A549 (cell line): ENCODE measurements at regions not wholly inside any gene's neighbourhood (a gene's known extent, or its start where the extent isn't known, plus 50 kb on each side); places are given as distances from the start of the nearest gene placed in this dataset.

Experiments used
- ATAC-seq, 2 experiments: fragments of 200-7000 bp in 1 of 2; fragments of >200 bp in 1 of 2; cut with Nextera tagmentation in 1 of 2; cut with Tn5 transposase in 1 of 2; 3 replicates each; pipeline versions ENCODE4 v1.8.0 to v1.9.1; 2018 to 2020; ENCODE audit warnings: mild to moderate bottlenecking in 1 of 2, moderate library complexity in 1 of 2
- CTCF ChIA-PET: fragments of 300-600 bp; sonication (Branson Sonifier 250); formaldehyde crosslinking; extraction: SDS; loops from one replicate; lab custom pipeline; 2021; ENCODE audit warnings: antibody characterized with exemption, inconsistent platforms; lab: Yijun Ruan, JAX
- POLR2A ChIA-PET: fragments of 350-600 bp; formaldehyde crosslinking; extraction: SDS; loops from one replicate; lab custom pipeline; 2021; ENCODE audit warnings: antibody characterized with exemption, inconsistent platforms; lab: Yijun Ruan, JAX
- DNase-seq, 2 experiments: peaks; one replicate each; pipeline versions ENCODE4 v3.0.0 to v3.0.0-alpha.2; 2011 to 2016; ENCODE audit warnings: low read depth in 1 of 2, low spot score in 1 of 2
- FAIRE-seq: peaks from 2 replicates; lab custom pipeline; 2011; peaks lifted over from hg19 to GRCh38; lab: Jason Lieb, UNC
- H3K27ac ChIP-seq, 2 experiments: fragments of >200 bp; sonication (Bioruptor Twin); formaldehyde crosslinking; 3 replicates each; pipeline ENCODE4 v1.5.1; 2016 to 2017
- H3K4me1 ChIP-seq: fragments of >200 bp; sonication (Bioruptor Twin); formaldehyde crosslinking; 3 replicates; pipeline ENCODE4 v1.6.1; 2016
- H3K4me2 ChIP-seq: fragments of >200 bp; sonication (Bioruptor Twin); formaldehyde crosslinking; 3 replicates; pipeline ENCODE4 v1.6.1; 2016
- H3K4me3 ChIP-seq: fragments of >200 bp; sonication (Bioruptor Twin); formaldehyde crosslinking; 3 replicates; pipeline ENCODE4 v1.5.1; 2016
- H3K9me3 ChIP-seq: fragments of >200 bp; sonication (Bioruptor Twin); formaldehyde crosslinking; 3 replicates; pipeline ENCODE4 v1.6.1; 2016
- ATOH8 ChIP-seq: fragments of 250-450 bp; sonication (Bioruptor Pico); IDR thresholded peaks from 2 replicates; pipeline ENCODE4 v1.5.0; 2020; ENCODE audit warnings: low read depth, mild to moderate bottlenecking, moderate library complexity
- CHD4 ChIP-seq: fragments of 200-600 bp; sonication (generic); IDR thresholded peaks from 2 replicates; pipeline ENCODE4 v1.6.1; 2016; ENCODE audit warnings: antibody characterized with exemption, mild to moderate bottlenecking, borderline replicate concordance
- CTCF ChIP-seq: fragments of >200 bp; sonication (Bioruptor Twin); formaldehyde crosslinking; IDR thresholded peaks from 3 replicates; pipeline ENCODE4 v1.5.1; 2016
- EHMT2 ChIP-seq: fragments of 200-600 bp; sonication (generic); IDR thresholded peaks from 2 replicates; pipeline ENCODE4 v1.6.1; 2016; ENCODE audit warnings: antibody characterized with exemption, low read depth, mild to moderate bottlenecking, moderate library complexity
- EP300 ChIP-seq, 2 experiments: fragments of >200 bp; sonication (Bioruptor Twin); formaldehyde crosslinking; IDR thresholded peaks; 2 replicates in 1 of 2; 3 replicates in 1 of 2; pipeline ENCODE4 v1.6.1; 2016 to 2017
- ESRRA ChIP-seq: fragments of 150-350 bp; IDR thresholded peaks from 2 replicates; pipeline ENCODE4 v1.6.1; 2014; ENCODE audit warnings: mild to moderate bottlenecking, low read length, borderline replicate concordance
- FOSB ChIP-seq: fragments of 250-450 bp; sonication (Bioruptor Pico); IDR thresholded peaks from 2 replicates; pipeline ENCODE4 v1.5.0; 2020; ENCODE audit warnings: mild to moderate bottlenecking, moderate library complexity
- FOSL2 ChIP-seq, 2 experiments: fragments of 450-650 bp in 1 of 2; fragments of >200 bp in 1 of 2; sonication (Bioruptor Twin) in 1 of 2; formaldehyde crosslinking; IDR thresholded peaks; 2 replicates each; pipeline versions ENCODE4 v1.5.0 to v1.6.1; 2016 to 2020; ENCODE audit warnings: mild to moderate bottlenecking in 1 of 2, moderate library complexity in 1 of 2
- FOXS1 ChIP-seq: fragments of 250-450 bp; sonication (Bioruptor Pico); IDR thresholded peaks from 2 replicates; pipeline ENCODE4 v1.5.0; 2020; ENCODE audit warnings: mild to moderate bottlenecking, moderate library complexity
- GATA3 ChIP-seq: IDR thresholded peaks from 2 replicates; pipeline ENCODE4 v1.6.1; 2012; ENCODE audit warnings: borderline replicate concordance
- HES2 ChIP-seq: fragments of >200 bp; sonication (Bioruptor Twin); formaldehyde crosslinking; IDR thresholded peaks from 2 replicates; pipeline ENCODE4 v1.6.1; 2016
- HOXA7 ChIP-seq: fragments of 250-450 bp; sonication (Bioruptor Pico); IDR thresholded peaks from 2 replicates; pipeline ENCODE4 v1.5.0; 2020; ENCODE audit warnings: mild to moderate bottlenecking, moderate library complexity
- HOXB5 ChIP-seq: fragments of 250-450 bp; sonication (Bioruptor Pico); IDR thresholded peaks from 2 replicates; pipeline ENCODE4 v1.5.0; 2020; ENCODE audit warnings: mild to moderate bottlenecking, moderate library complexity
- JUNB ChIP-seq: fragments of >200 bp; sonication (Bioruptor Twin); formaldehyde crosslinking; IDR thresholded peaks from 2 replicates; pipeline ENCODE4 v1.6.1; 2016
- KDM1A ChIP-seq: fragments of 200-600 bp; sonication (generic); IDR thresholded peaks from 2 replicates; pipeline ENCODE4 v1.6.1; 2016; ENCODE audit warnings: low read depth, mild to moderate bottlenecking
- MYC ChIP-seq: IDR thresholded peaks from 2 replicates; pipeline ENCODE4 v1.6.1; 2012; ENCODE audit warnings: mild to moderate bottlenecking, inconsistent platforms, low read length, improper control_type of control experiment, borderline replicate concordance
- NR3C1 ChIP-seq: fragments of >200 bp; sonication (Bioruptor Twin); formaldehyde crosslinking; IDR thresholded peaks from 3 replicates; pipeline ENCODE4 v1.6.1; 2017
- PHF8 ChIP-seq: fragments of 200-600 bp; sonication (generic); IDR thresholded peaks from 2 replicates; pipeline ENCODE4 v1.6.1; 2016; ENCODE audit warnings: low read depth, mild to moderate bottlenecking, antibody characterized with exemption, moderate library complexity, borderline replicate concordance
- RAD21 ChIP-seq, 2 experiments: fragments of >200 bp in 1 of 2; sonication (Bioruptor Twin) in 1 of 2; formaldehyde crosslinking in 1 of 2; IDR thresholded peaks in 1 of 2; conservative IDR thresholded peaks in 1 of 2; 2 replicates in 1 of 2; 3 replicates in 1 of 2; pipeline ENCODE4 v1.6.1; 2012 to 2018; ENCODE audit warnings: inconsistent platforms in 1 of 2
- RCOR1 ChIP-seq: fragments of 150-350 bp; IDR thresholded peaks from 2 replicates; pipeline ENCODE4 v1.6.1; 2014; ENCODE audit warnings: antibody characterized with exemption, low read length, low read depth
- RFX5 ChIP-seq: fragments of 450-650 bp; IDR thresholded peaks from 2 replicates; pipeline ENCODE4 v1.7.1; 2014; ENCODE audit warnings: antibody characterized with exemption, mild to moderate bottlenecking, moderate library complexity
- RNF2 ChIP-seq: fragments of 200-600 bp; sonication (generic); IDR thresholded peaks from 2 replicates; pipeline ENCODE4 v1.6.1; 2016; ENCODE audit warnings: low read depth, mild to moderate bottlenecking, antibody characterized with exemption, moderate library complexity, borderline replicate concordance
- TP53 ChIP-seq: fragments of 250-450 bp; sonication (Bioruptor Pico); IDR thresholded peaks from 2 replicates; pipeline ENCODE4 v1.5.0; 2021; ENCODE audit warnings: mild to moderate bottlenecking, moderate library complexity
- USF2 ChIP-seq: fragments of 450-650 bp; IDR thresholded peaks from 2 replicates; pipeline ENCODE4 v1.6.1; 2014; ENCODE audit warnings: antibody characterized with exemption
- ZC3H11A ChIP-seq: fragments of 450-650 bp; IDR thresholded peaks from 2 replicates; pipeline ENCODE4 v1.6.1; 2014; ENCODE audit warnings: antibody characterized with exemption, mild to moderate bottlenecking
- ZNF302 ChIP-seq: fragments of 250-450 bp; sonication (Bioruptor Pico); IDR thresholded peaks from 2 replicates; pipeline ENCODE4 v1.9.0; 2021; ENCODE audit warnings: inconsistent platforms, mild to moderate bottlenecking, moderate library complexity
- WGBS: methylation state at CpG from one replicate; pipeline ENCODE4 v1.1.6; 2017; ENCODE audit errors: missing lambda C conversion rate; 5-methylcytosine and 5-hydroxymethylcytosine counted together
- TF ChIP-seq, protein P1 (sequence below): IDR thresholded peaks from 2 replicates; pipeline ENCODE4 v1.6.1; 2012
- TF ChIP-seq, protein P2 (sequence below): IDR thresholded peaks from 2 replicates; pipeline ENCODE4 v1.6.1; 2012; ENCODE audit warnings: low read depth, borderline replicate concordance
- TF ChIP-seq, protein P3 (sequence below): fragments of >200 bp; sonication (Bioruptor Twin); formaldehyde crosslinking; IDR thresholded peaks from 3 replicates; pipeline ENCODE4 v1.6.1; 2016

- FAIRE-seq (no peak), ATAC-seq (no peak), DNase-seq (no peak)
- H3K27ac ChIP-seq = no peak overlapping the region
- POLR2A ChIA-PET = no interaction called here
- H3K4me2 ChIP-seq = no peak overlapping the region
- no peaks in the 10 kb centered on the region for H3K9me3 ChIP-seq
- CTCF ChIA-PET = no interaction called here
- TF ChIP-seq EHMT2 (no peak), ATOH8 (CRISPR knock-in tag) (no peak), FOSL2 (IDR thresholded peaks at IDR 0.05) (no peak), FOSL2 (CRISPR knock-in tag; IDR thresholded peaks at IDR 0.05) (no peak), CTCF (no peak), ZNF302 (no peak), RAD21 (conservative IDR thresholded peaks at IDR 0.05 in 1 of 2, IDR thresholded peaks at IDR 0.05 in 1 of 2) (no peak), FOSB (CRISPR knock-in tag) (no peak), RFX5 (no peak), PHF8 (no peak), ZC3H11A (no peak), EP300 (IDR thresholded peaks at IDR 0.05) (no peak), RCOR1 (no peak), USF2 (no peak), RNF2 (no peak), FOXS1 (CRISPR knock-in tag) (no peak), HOXB5 (no peak)
- TF ChIP-seq, protein P1, sequence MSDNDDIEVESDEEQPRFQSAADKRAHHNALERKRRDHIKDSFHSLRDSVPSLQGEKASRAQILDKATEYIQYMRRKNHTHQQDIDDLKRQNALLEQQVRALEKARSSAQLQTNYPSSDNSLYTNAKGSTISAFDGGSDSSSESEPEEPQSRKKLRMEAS = no peak
- TF ChIP-seq, protein P2, sequence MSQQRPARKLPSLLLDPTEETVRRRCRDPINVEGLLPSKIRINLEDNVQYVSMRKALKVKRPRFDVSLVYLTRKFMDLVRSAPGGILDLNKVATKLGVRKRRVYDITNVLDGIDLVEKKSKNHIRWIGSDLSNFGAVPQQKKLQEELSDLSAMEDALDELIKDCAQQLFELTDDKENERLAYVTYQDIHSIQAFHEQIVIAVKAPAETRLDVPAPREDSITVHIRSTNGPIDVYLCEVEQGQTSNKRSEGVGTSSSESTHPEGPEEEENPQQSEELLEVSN = no peak
- no peaks in the 10 kb centered on the region for H3K4me1 ChIP-seq
- 57% methylated on average over 3 of the region's 3 CpGs for WGBS
- H3K4me3 ChIP-seq = no peak overlapping the region
Observed at GRCh38 chr13:102517959-102518358, 78.8 kb upstream of the TPP2 start.

DNA sequence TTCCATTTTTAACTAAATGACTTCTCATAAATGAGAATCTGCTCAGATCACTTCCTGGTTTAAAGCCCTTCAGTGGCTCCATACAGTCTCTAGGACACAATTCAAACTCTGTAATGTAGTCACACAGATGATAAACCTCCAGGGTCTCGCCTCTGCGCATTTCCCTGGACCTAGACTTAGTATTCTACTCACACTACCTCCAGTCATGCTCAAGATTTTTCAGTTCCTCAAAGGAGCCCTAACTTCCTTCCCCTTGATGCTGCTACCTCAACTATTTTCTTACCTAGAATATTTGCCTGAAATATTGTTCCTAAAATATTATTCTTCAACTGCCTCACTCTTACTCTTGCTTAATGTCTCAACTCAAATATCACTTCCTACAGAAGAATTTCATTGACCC lies 86.7 kb upstream of the TPP2 start:
- no peak overlapping the region for H3K27ac ChIP-seq
- no peak for DNase-seq
- 0% methylated on average over 2 of the region's 2 CpGs for WGBS
- H3K4me1 ChIP-seq = no peaks in the 10 kb centered on the region
- FAIRE-seq = no peak
- POLR2A ChIA-PET = no interaction called here
- no peaks in the 10 kb centered on the region for H3K9me3 ChIP-seq
- no peak for TF ChIP-seq GATA3
- TF ChIP-seq EHMT2 = no peak
- no peak for TF ChIP-seq CHD4
- TF ChIP-seq ZNF302 = no peak
- no peak for TF ChIP-seq ATOH8 (CRISPR knock-in tag)
- no peak for TF ChIP-seq ESRRA
- TF ChIP-seq, protein P3, sequence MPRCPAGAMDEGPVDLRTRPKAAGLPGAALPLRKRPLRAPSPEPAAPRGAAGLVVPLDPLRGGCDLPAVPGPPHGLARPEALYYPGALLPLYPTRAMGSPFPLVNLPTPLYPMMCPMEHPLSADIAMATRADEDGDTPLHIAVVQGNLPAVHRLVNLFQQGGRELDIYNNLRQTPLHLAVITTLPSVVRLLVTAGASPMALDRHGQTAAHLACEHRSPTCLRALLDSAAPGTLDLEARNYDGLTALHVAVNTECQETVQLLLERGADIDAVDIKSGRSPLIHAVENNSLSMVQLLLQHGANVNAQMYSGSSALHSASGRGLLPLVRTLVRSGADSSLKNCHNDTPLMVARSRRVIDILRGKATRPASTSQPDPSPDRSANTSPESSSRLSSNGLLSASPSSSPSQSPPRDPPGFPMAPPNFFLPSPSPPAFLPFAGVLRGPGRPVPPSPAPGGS = no peak
- TF ChIP-seq NR3C1 = no peak
- no peak for TF ChIP-seq HOXB5
- TF ChIP-seq JUNB = no peak
- no peak for TF ChIP-seq FOSB (CRISPR knock-in tag)
- TF ChIP-seq EP300 (IDR thresholded peaks at IDR 0.05) = no peak
- no peak for TF ChIP-seq USF2
- no peak for TF ChIP-seq KDM1A
- TF ChIP-seq TP53 (CRISPR knock-in tag) = no peak
- TF ChIP-seq MYC = no peak
- TF ChIP-seq HES2 = no peak
- no peak for TF ChIP-seq PHF8
- TF ChIP-seq HOXA7 (CRISPR knock-in tag) = no peak
- ATAC-seq = no peak
- H3K4me3 ChIP-seq = no peak overlapping the region
- CTCF ChIA-PET = no interaction called here
- no peak overlapping the region for H3K4me2 ChIP-seq
